ENCODE measurements at regions not wholly inside any gene's neighbourhood (a gene's known extent, or its start where the extent isn't known, plus 50 kb on each side); places are given as distances from the start of the nearest gene placed in this dataset.

DNA sequence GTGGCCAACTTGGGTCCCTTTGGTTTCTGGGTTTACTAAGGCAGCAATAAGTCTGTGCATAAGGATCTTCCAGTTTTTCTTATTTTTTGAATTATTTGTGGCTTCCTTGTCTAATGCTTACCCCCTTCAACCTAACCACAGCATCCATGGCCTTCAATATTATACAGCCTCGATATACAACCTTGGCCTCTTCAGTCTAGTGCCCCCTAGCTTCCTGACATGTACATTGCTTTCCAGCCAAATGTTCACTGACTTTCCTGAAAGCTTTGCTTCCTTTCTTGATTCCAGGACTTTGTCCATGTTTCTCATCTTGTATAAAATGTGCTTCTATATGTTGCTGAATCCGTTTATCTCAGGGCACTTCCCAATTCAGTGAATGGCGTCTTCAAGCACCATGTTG is 310.1 kb downstream of the OLFM4 start:
- ChIA-PET CTCF (no interaction called here), POLR2A (no interaction called here)
- Histone ChIP-seq H3K36me3 (ENCODE audit: control insufficient read depth, insufficient read depth, low read length) (no peaks in the 10 kb centered on the region), H3K4me3 (ENCODE audit: low read depth in 2 of 2, low read length in 2 of 2) (no peak overlapping the region), H3K27ac (ENCODE audit: low read length) (no peak overlapping the region), H3K27me3 (ENCODE audit: control insufficient read depth, insufficient read depth, low read length) (no peaks in the 10 kb centered on the region), H3K9me3 (ENCODE audit: control insufficient read depth, insufficient read depth, low read depth, low read length) (no peaks in the 10 kb centered on the region), H3K4me1 (ENCODE audit: control insufficient read depth, insufficient read depth, low read length) (no peaks in the 10 kb centered on the region)
- in situ Hi-C loops (cut with HindIII; ENCODE audit: low pct_unique_long_range_greater_than_20kb, low sequenced_read_pairs): no loop called here
- no TSS peak for BruUV-seq (replicated peaks)
- ATAC-seq (no peak), DNase-seq (ENCODE audit: low read depth, low spot score) (no peak)
- no peak for TF ChIP-seq POLR2AphosphoS5 (IDR thresholded peaks at IDR 0.05; ENCODE audit: low read depth, low read length)
- TF ChIP-seq SIN3A (IDR thresholded peaks at IDR 0.05; ENCODE audit: borderline replicate concordance, insufficient read depth, low read depth, low read length): no peak
- TF ChIP-seq, protein P1, sequence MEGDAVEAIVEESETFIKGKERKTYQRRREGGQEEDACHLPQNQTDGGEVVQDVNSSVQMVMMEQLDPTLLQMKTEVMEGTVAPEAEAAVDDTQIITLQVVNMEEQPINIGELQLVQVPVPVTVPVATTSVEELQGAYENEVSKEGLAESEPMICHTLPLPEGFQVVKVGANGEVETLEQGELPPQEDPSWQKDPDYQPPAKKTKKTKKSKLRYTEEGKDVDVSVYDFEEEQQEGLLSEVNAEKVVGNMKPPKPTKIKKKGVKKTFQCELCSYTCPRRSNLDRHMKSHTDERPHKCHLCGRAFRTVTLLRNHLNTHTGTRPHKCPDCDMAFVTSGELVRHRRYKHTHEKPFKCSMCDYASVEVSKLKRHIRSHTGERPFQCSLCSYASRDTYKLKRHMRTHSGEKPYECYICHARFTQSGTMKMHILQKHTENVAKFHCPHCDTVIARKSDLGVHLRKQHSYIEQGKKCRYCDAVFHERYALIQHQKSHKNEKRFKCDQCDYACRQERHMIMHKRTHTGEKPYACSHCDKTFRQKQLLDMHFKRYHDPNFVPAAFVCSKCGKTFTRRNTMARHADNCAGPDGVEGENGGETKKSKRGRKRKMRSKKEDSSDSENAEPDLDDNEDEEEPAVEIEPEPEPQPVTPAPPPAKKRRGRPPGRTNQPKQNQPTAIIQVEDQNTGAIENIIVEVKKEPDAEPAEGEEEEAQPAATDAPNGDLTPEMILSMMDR (IDR thresholded peaks at IDR 0.05): 0 out of 2 replicates have a peak, but pooled peaks have one; percentile 8
- TF ChIP-seq, protein P2, sequence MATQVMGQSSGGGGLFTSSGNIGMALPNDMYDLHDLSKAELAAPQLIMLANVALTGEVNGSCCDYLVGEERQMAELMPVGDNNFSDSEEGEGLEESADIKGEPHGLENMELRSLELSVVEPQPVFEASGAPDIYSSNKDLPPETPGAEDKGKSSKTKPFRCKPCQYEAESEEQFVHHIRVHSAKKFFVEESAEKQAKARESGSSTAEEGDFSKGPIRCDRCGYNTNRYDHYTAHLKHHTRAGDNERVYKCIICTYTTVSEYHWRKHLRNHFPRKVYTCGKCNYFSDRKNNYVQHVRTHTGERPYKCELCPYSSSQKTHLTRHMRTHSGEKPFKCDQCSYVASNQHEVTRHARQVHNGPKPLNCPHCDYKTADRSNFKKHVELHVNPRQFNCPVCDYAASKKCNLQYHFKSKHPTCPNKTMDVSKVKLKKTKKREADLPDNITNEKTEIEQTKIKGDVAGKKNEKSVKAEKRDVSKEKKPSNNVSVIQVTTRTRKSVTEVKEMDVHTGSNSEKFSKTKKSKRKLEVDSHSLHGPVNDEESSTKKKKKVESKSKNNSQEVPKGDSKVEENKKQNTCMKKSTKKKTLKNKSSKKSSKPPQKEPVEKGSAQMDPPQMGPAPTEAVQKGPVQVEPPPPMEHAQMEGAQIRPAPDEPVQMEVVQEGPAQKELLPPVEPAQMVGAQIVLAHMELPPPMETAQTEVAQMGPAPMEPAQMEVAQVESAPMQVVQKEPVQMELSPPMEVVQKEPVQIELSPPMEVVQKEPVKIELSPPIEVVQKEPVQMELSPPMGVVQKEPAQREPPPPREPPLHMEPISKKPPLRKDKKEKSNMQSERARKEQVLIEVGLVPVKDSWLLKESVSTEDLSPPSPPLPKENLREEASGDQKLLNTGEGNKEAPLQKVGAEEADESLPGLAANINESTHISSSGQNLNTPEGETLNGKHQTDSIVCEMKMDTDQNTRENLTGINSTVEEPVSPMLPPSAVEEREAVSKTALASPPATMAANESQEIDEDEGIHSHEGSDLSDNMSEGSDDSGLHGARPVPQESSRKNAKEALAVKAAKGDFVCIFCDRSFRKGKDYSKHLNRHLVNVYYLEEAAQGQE (IDR thresholded peaks at IDR 0.05; ENCODE audit: insufficient read depth in 1 of 2, low read depth in 2 of 2, low read length in 1 of 2): no peak
- no peak for TF ChIP-seq TCF7L2 (IDR thresholded peaks at IDR 0.05; ENCODE audit: low read depth, low read length)
- intact Hi-C loops (cut with micrococcal nuclease; ENCODE audit: unreplicated experiment): no loop called here

DNA sequence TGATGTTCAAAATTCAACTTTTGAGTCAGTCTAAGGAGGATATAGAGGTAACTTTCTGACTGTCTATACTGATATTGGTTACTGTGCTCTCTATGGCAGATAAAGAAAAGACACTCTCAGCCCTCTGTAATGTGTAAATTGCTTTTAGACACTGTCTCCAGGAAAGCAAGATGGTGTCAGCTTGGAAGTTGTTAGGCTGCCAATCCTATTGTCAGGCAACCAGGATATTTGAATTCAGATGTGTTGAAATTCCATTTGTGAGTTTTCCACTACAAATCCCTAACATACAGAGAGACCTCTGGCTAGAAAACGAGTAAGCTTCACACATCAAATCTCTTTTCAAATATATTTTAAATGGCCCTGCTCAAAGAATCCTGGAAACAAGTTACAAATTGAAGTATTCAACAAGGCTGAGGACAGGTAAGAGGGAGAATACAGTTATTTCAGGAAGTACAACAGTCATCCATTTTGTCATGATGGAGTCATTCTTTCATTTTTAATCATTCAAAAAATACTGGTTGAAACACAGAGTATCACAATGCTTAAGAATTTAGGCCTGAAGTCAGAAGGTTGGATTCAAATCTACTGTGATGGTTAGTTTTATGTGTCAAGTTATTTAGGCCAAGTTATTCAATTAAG is 312.0 kb downstream of the OLFM4 start:
- DNase-seq (ENCODE audit: low read depth, low spot score) (no peak), ATAC-seq (no peak)
- Histone ChIP-seq H3K4me3 (ENCODE audit: low read depth in 2 of 2, low read length in 2 of 2) (no peak overlapping the region), H3K4me1 (ENCODE audit: control insufficient read depth, insufficient read depth, low read length) (no peaks in the 10 kb centered on the region), H3K27me3 (ENCODE audit: control insufficient read depth, insufficient read depth, low read length) (no peaks in the 10 kb centered on the region), H3K36me3 (ENCODE audit: control insufficient read depth, insufficient read depth, low read length) (no peaks in the 10 kb centered on the region), H3K27ac (ENCODE audit: low read length) (no peak overlapping the region), H3K9me3 (ENCODE audit: control insufficient read depth, insufficient read depth, low read depth, low read length) (no peaks in the 10 kb centered on the region)
- ChIA-PET POLR2A (no interaction called here), CTCF (no interaction called here)
- in situ Hi-C loops (cut with HindIII; ENCODE audit: low pct_unique_long_range_greater_than_20kb, low sequenced_read_pairs) (no loop called here), intact Hi-C loops (cut with micrococcal nuclease; ENCODE audit: unreplicated experiment) (no loop called here)
- no TSS peak for BruUV-seq (replicated peaks)
- no peak for TF ChIP-seq TCF7L2 (IDR thresholded peaks at IDR 0.05; ENCODE audit: low read depth, low read length)
- no peak for TF ChIP-seq POLR2AphosphoS5 (IDR thresholded peaks at IDR 0.05; ENCODE audit: low read depth, low read length)
- TF ChIP-seq, protein P1 (IDR thresholded peaks at IDR 0.05): no peak
- TF ChIP-seq, protein P2 (IDR thresholded peaks at IDR 0.05; ENCODE audit: insufficient read depth in 1 of 2, low read depth in 2 of 2, low read length in 1 of 2): no peak
- no peak for TF ChIP-seq SIN3A (IDR thresholded peaks at IDR 0.05; ENCODE audit: borderline replicate concordance, insufficient read depth, low read depth, low read length)

Data from Panc1 (cell line).